GM12878 (cell line): ENCODE measurements at regions not wholly inside any gene's neighbourhood (a gene's known extent, or its start where the extent isn't known, plus 50 kb on each side); places are given as distances from the start of the nearest gene placed in this dataset.
A peak's percentile ranks its signal among the peaks of the same experiment; 100 is the strongest.

ENCODE experiments used
- BCL11A ChIP-seq: IDR thresholded peaks from 2 replicates; pipeline ENCODE4 v1.6.1; 2011; ENCODE audit warnings: low read depth, low read length
- BCL3 ChIP-seq: IDR thresholded peaks from 2 replicates; pipeline ENCODE4 v1.6.1; 2011; ENCODE audit warnings: borderline replicate concordance, low read depth, mild to moderate bottlenecking, moderate library complexity, low read length; ENCODE audit not compliant: insufficient read depth, poor library complexity, severe bottlenecking
- CBFB ChIP-seq: IDR thresholded peaks from 2 replicates; pipeline ENCODE4 v1.6.1; 2016; ENCODE audit warnings: antibody characterized with exemption, low read depth
- E4F1 ChIP-seq: fragments of 450-650 bp; IDR thresholded peaks from 2 replicates; pipeline ENCODE4 v1.6.1; 2018; ENCODE audit warnings: borderline replicate concordance, mild to moderate bottlenecking; ENCODE audit not compliant: partially characterized antibody
- EED ChIP-seq: sonication (generic); IDR thresholded peaks from 2 replicates; pipeline ENCODE4 v1.6.1; 2016; ENCODE audit warnings: antibody characterized with exemption, low read depth
- FOS ChIP-seq: IDR thresholded peaks from 3 replicates; pipeline ENCODE4 v1.6.1; 2011; ENCODE audit warnings: borderline replicate concordance; ENCODE audit not compliant: insufficient read length; ENCODE audit errors: extremely low read depth
- GABPA ChIP-seq: IDR thresholded peaks from 2 replicates; pipeline ENCODE4 v1.6.1; 2014; ENCODE audit warnings: antibody characterized with exemption, low read depth, mild to moderate bottlenecking, inconsistent platforms
- KAT2A ChIP-seq: conservative IDR thresholded peaks from 2 replicates; pipeline ENCODE4 v1.6.1; 2011; ENCODE audit warnings: low read depth, low read length; ENCODE audit not compliant: control insufficient read depth
- MYC ChIP-seq: IDR thresholded peaks from 2 replicates; pipeline ENCODE4 v1.6.1; 2011; ENCODE audit warnings: mild to moderate bottlenecking, low read length, moderate library complexity, inconsistent platforms; ENCODE audit not compliant: insufficient read depth, insufficient replicate concordance, insufficient read length, severe bottlenecking
- NBN ChIP-seq: fragments of 450-650 bp; IDR thresholded peaks from 2 replicates; pipeline ENCODE4 v1.6.1; 2016
- PKNOX1 ChIP-seq: fragments of 450-650 bp; IDR thresholded peaks from 2 replicates; pipeline ENCODE4 v1.6.1; 2016; ENCODE audit warnings: mild to moderate bottlenecking
- PML ChIP-seq: IDR thresholded peaks from 2 replicates; pipeline ENCODE4 v1.6.1; 2012; ENCODE audit warnings: low read length, inconsistent platforms
- SRF ChIP-seq, 2 experiments: IDR thresholded peaks; 2 replicates each; pipeline ENCODE4 v1.6.1; 2011; ENCODE audit warnings: low read depth in 2 of 2, low read length in 2 of 2, mild to moderate bottlenecking in 1 of 2, moderate library complexity in 1 of 2
- STAT3 ChIP-seq: IDR thresholded peaks from 2 replicates; pipeline ENCODE4 v1.6.1; 2011; ENCODE audit warnings: low read depth, low read length, improper control_type of control experiment
- TCF7 ChIP-seq: IDR thresholded peaks from 2 replicates; pipeline ENCODE4 v1.6.1; 2014; ENCODE audit warnings: antibody characterized with exemption, borderline replicate concordance
- ZNF384 ChIP-seq: IDR thresholded peaks from 2 replicates; pipeline ENCODE4 v1.6.1; 2012; ENCODE audit warnings: low read depth, mild to moderate bottlenecking, low read length, improper control_type of control experiment, borderline replicate concordance

- TF ChIP-seq PML: 0 out of 2 replicates have a peak, but pooled peaks have one; percentile 26
- no peak for TF ChIP-seq TCF7
- no peak for TF ChIP-seq BCL3
- no peak for TF ChIP-seq SRF (IDR thresholded peaks at IDR 0.05; ENCODE audit: low read depth in 2 of 2, low read length in 2 of 2)
- no peak; the same call in 1 of the 2 replicates for TF ChIP-seq EED
- no peak for TF ChIP-seq CBFB
- no peak for TF ChIP-seq E4F1
- no peak for TF ChIP-seq FOS
- TF ChIP-seq MYC: no peak
- TF ChIP-seq KAT2A: no peak
- TF ChIP-seq PKNOX1: no peak
- TF ChIP-seq BCL11A: no peak
- no peak for TF ChIP-seq ZNF384
- TF ChIP-seq GABPA: no peak
- no peak for TF ChIP-seq NBN
- TF ChIP-seq STAT3: no peak
These were observed 211.6 kb upstream of the MARCKS start (continued) for GRCh38 chr6:113645576-113645970.
